Fibroblast of villous mesenchyme (primary cell): ENCODE measurements at regions not wholly inside any gene's neighbourhood (a gene's known extent, or its start where the extent isn't known, plus 50 kb on each side); places are given as distances from the start of the nearest gene placed in this dataset.

Experiments used
- DNase-seq: peaks from one replicate; pipeline ENCODE4 v3.0.0-alpha.2; 2010; ENCODE audit warnings: low read depth
- H3K4me3 ChIP-seq: 2 replicates; pipeline ENCODE4 v1.5.1; 2011; ENCODE audit warnings: low read depth, mild to moderate bottlenecking, low read length
- CTCF ChIP-seq: IDR thresholded peaks from 2 replicates; pipeline ENCODE4 v1.5.1; 2012; ENCODE audit warnings: low read depth, mild to moderate bottlenecking, low read length; ENCODE audit not compliant: insufficient read depth

- TF ChIP-seq CTCF, result no peak
- no peak overlapping the region for H3K4me3 ChIP-seq
- no peak for DNase-seq
Measured at GRCh38 chr20:63114693-63115311, 101.1 kb downstream of the YTHDF1 start.

- no peak overlapping the region for H3K4me3 ChIP-seq
- no peak for TF ChIP-seq CTCF
- no peak for DNase-seq
Measured at GRCh38 chr20:63114006-63114692, 101.8 kb downstream of the YTHDF1 start.

GRCh38 chr20:63112491-63113219, 103.3 kb downstream of the YTHDF1 start:
- TF ChIP-seq CTCF, result no peak
- no peak overlapping the region for H3K4me3 ChIP-seq
- DNase-seq, result no peak

- no peak for DNase-seq
- no peak overlapping the region for H3K4me3 ChIP-seq
- no peak for TF ChIP-seq CTCF
Measured at GRCh38 chr20:63108247-63108646, 101.5 kb upstream of the BHLHE23 start.

- TF ChIP-seq CTCF, result no peak
- DNase-seq, result no peak
- H3K4me3 ChIP-seq, result no peak overlapping the region
Measured at GRCh38 chr20:63107449-63108200, 100.9 kb upstream of the BHLHE23 start.

- no peak overlapping the region for H3K4me3 ChIP-seq
- no peak for TF ChIP-seq CTCF
- DNase-seq, result no peak
Measured at GRCh38 chr20:63106765-63107448, 100.1 kb upstream of the BHLHE23 start.
